Activated naive CD4-positive, alpha-beta T cell treated with anti-CD3 and anti-CD28 coated beads, Interleukin-2, amount 50 U/mL, for 72 hours (primary cell): ENCODE measurements at regions not wholly inside any gene's neighbourhood (a gene's known extent, or its start where the extent isn't known, plus 50 kb on each side); places are given as distances from the start of the nearest gene placed in this dataset.
A peak's percentile ranks its signal among the peaks of the same experiment; 100 is the strongest.

Source experiments
- ATAC-seq, 2 donors: fragments of 150-1000 bp; cut with Tn5 transposase; 2 replicates each; pipeline ENCODE4 v1.10.0; 2021; ENCODE audit warnings: mild to moderate bottlenecking in 2 of 2, moderate library complexity in 2 of 2
- DNase-seq, 2 donors: peaks; one replicate each; pipeline ENCODE4 v3.0.0; 2021 to 2022; ENCODE audit warnings: low spot score in 2 of 2
- H3K27ac Mint-ChIP-seq, 2 donors: one replicate each; pipeline ENCODE4 v1.8.0; 2022; ENCODE audit warnings: mild to moderate bottlenecking in 2 of 2, mixed read lengths in 2 of 2
- H3K36me3 Mint-ChIP-seq, 2 donors: one replicate each; pipeline ENCODE4 v1.8.0; 2022; ENCODE audit warnings: mixed read lengths in 2 of 2
- H3K9me3 Mint-ChIP-seq, 2 donors: one replicate each; pipeline ENCODE4 v1.8.0; 2022; ENCODE audit warnings: mixed read lengths in 2 of 2

- DNase-seq (no peak), ATAC-seq (no peak)
- H3K36me3 Mint-ChIP-seq = no peaks in the 10 kb centered on the region
- peaks cover 0 to 3% of the 10 kb centered on the region in 2 donors for H3K9me3 Mint-ChIP-seq
- no peak overlapping the region for H3K27ac Mint-ChIP-seq
Measured at GRCh38 chr3:168524129-168524528, 428.4 kb upstream of the GOLIM4 start.

DNA sequence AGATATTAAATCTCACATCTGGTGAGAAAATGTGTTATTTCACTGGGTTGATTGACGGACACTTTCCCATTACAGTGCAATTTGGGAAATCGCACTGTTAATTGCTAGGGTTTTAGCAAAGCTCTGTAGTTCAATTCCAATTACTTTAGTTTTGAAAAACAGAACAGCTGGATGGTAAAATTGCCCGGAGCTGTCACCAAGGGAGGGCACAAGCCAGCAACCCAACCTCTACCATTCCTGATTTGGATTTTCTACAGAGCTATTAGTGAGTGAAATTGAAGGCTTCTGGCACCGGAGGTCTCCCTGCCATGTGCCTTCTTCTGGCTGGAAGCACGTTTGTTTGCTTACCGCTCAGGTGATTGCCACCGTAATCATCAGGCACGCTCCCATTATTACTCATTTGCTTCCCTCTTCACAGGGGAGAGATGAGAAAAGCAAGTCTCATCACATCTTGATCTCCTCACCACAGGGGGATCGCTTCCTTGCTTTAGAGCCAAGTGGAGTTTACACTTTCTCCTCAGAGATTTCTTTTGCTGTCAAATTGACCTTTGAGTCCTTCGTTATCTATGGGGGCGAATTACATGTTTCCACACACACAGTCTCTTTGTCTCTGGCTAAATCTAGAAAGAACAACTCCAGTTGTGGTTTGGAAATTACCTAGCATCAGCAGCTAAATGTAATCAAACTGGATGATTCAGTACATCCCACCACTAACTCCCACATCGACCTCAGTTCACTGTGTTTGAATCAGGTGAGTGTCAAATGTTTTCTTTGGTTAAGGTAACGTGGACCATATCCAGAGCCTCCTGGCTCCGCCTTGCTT, 421.7 kb upstream of the GOLIM4 start:
- no peaks in the 10 kb centered on the region for H3K36me3 Mint-ChIP-seq
- no peak for DNase-seq
- H3K27ac Mint-ChIP-seq = no peak overlapping the region
- ATAC-seq = peak in 1 of 2 donors; percentile 20
- H3K9me3 Mint-ChIP-seq = no peaks in the 10 kb centered on the region

DNA sequence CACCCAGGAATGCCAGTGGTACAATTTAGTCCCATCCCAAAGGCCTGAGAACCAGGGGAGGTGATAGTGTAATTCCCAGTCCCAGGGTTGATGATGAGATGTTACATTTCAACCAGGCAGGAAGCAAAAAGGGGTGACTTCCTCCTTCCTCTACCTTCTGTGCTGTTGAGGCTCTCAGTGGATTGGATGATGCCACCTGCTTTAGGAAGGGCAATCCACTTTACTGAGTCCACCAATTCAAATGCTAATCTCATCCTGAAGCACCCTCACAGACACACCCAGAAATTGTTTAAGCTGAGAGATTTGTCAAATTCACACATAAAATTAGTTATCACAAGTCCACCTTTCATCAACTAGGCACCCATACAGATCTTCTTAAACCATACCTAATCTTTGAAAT, 418.5 kb upstream of the GOLIM4 start:
- no peaks in the 10 kb centered on the region for H3K9me3 Mint-ChIP-seq
- ATAC-seq (no peak), DNase-seq (no peak)
- no peak overlapping the region for H3K27ac Mint-ChIP-seq
- no peaks in the 10 kb centered on the region for H3K36me3 Mint-ChIP-seq

DNA sequence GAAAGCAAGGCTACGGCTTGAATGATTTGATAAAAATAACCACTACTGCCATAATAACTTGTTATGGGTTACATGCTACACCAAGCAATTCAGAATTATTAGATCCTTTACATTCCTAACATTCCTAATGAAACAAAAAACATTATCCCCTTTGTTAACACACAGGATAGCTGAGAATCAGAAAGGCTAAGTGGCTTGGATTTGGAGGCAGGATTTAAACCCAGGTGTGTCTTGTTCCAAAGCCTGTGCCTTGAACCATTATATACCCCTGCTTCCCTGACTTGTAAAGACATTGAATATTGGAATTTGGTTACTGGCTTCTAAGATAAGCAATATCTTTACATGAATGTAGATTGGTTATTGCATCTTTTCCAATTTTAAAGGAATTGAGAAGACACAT, 417.1 kb upstream of the GOLIM4 start:
- H3K36me3 Mint-ChIP-seq = no peaks in the 10 kb centered on the region
- DNase-seq = no peak
- no peak for ATAC-seq
- no peaks in the 10 kb centered on the region for H3K9me3 Mint-ChIP-seq
- no peak overlapping the region for H3K27ac Mint-ChIP-seq

- no peak overlapping the region for H3K27ac Mint-ChIP-seq
- H3K9me3 Mint-ChIP-seq = no peaks in the 10 kb centered on the region
- no peak for ATAC-seq
- no peak for DNase-seq
- no peaks in the 10 kb centered on the region for H3K36me3 Mint-ChIP-seq
Measured at GRCh38 chr3:168511428-168512014, 415.8 kb upstream of the GOLIM4 start.

- no peak overlapping the region for H3K27ac Mint-ChIP-seq
- no peaks in the 10 kb centered on the region for H3K9me3 Mint-ChIP-seq
- no peaks in the 10 kb centered on the region for H3K36me3 Mint-ChIP-seq
- ATAC-seq = no peak
- DNase-seq = no peak
Measured at GRCh38 chr3:168506589-168506988, 410.9 kb upstream of the GOLIM4 start.

GRCh38 chr3:168501570-168501969, 405.8 kb upstream of the GOLIM4 start:
- ATAC-seq (no peak), DNase-seq (no peak)
- H3K36me3 Mint-ChIP-seq = no peaks in the 10 kb centered on the region
- H3K9me3 Mint-ChIP-seq = peaks cover 0 to 4% of the 10 kb centered on the region in 2 donors
- H3K27ac Mint-ChIP-seq = no peak overlapping the region

- no peak overlapping the region for H3K27ac Mint-ChIP-seq
- no peak for DNase-seq
- peaks cover 6 to 8% of the 10 kb centered on the region in 2 donors for H3K9me3 Mint-ChIP-seq
- no peaks in the 10 kb centered on the region for H3K36me3 Mint-ChIP-seq
- ATAC-seq = no peak
Measured at GRCh38 chr3:168498194-168498593, 402.5 kb upstream of the GOLIM4 start.

DNA sequence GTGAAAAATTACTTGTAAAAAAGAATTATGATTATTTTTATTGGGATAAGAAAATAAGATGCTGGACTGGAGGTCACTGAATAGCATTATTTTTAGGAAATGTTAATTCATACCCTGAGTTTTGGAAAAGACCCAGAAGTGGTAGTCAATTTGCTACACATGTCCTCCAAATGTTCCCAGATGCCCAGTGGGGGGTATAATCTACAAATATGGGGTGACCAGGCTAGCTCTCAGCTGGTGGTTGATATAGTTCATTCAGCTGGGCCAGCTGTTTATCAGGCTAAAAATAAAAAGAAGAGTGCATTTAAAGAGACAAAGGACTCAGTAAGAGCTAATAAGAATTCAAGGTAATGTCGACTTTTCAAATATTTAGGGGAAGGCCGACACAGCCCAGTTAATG, 402.0 kb upstream of the GOLIM4 start:
- no peaks in the 10 kb centered on the region for H3K36me3 Mint-ChIP-seq
- DNase-seq = no peak
- no peak overlapping the region for H3K27ac Mint-ChIP-seq

GRCh38 chr3:168497183-168497582, 401.5 kb upstream of the GOLIM4 start:
- Mint-ChIP-seq H3K27ac (no peak overlapping the region), H3K36me3 (no peaks in the 10 kb centered on the region), H3K9me3 (peaks cover 6 to 8% of the 10 kb centered on the region in 2 donors)
- no peak for DNase-seq
- ATAC-seq = no peak

More for the DNA sequence above, 402.0 kb upstream of the GOLIM4 start:
- ATAC-seq = no peak
- H3K9me3 Mint-ChIP-seq = peaks cover 6 to 8% of the 10 kb centered on the region in 2 donors

GRCh38 chr3:168495932-168496331, 400.2 kb upstream of the GOLIM4 start:
- ATAC-seq (no peak), DNase-seq (no peak)
- Mint-ChIP-seq H3K27ac (no peak overlapping the region), H3K9me3 (peaks cover 6 to 8% of the 10 kb centered on the region in 2 donors), H3K36me3 (no peaks in the 10 kb centered on the region)

DNA sequence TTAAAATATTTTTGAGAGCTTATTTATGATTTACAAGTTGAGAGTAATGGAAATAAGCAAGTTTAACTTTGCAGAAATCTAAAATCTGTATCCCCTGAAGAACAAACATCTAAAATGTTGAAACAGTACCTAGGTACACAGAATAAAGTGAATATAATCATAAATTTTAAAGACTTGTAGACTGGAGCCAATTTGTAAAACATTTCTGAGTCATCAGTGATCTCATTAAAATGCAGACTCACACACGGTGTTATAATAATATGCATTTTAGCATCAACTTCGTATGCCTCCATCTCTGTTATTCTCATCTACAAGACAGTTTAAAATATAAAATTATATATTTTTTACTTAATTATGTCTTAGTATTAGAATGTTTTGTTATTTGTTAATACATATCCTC, 399.5 kb upstream of the GOLIM4 start:
- Mint-ChIP-seq H3K36me3 (no peaks in the 10 kb centered on the region), H3K9me3 (peaks cover 6 to 8% of the 10 kb centered on the region in 2 donors), H3K27ac (no peak overlapping the region)
- no peak for DNase-seq
- ATAC-seq = no peak

GRCh38 chr3:168493412-168494205, 397.9 kb upstream of the GOLIM4 start:
- Mint-ChIP-seq H3K27ac (no peak overlapping the region), H3K36me3 (no peaks in the 10 kb centered on the region), H3K9me3 (peaks cover 4 to 6% of the 10 kb centered on the region in 2 donors)
- no peak for DNase-seq
- no peak for ATAC-seq

- Mint-ChIP-seq H3K36me3 (no peaks in the 10 kb centered on the region), H3K9me3 (peaks cover 4 to 6% of the 10 kb centered on the region in 2 donors), H3K27ac (no peak overlapping the region)
- DNase-seq (no peak), ATAC-seq (no peak)
Measured at GRCh38 chr3:168490981-168491380, 395.3 kb upstream of the GOLIM4 start.

GRCh38 chr3:168489301-168489700, 393.6 kb upstream of the GOLIM4 start:
- no peak for DNase-seq
- no peak for ATAC-seq
- peaks cover 4 to 6% of the 10 kb centered on the region in 2 donors for H3K9me3 Mint-ChIP-seq
- no peaks in the 10 kb centered on the region for H3K36me3 Mint-ChIP-seq
- no peak overlapping the region for H3K27ac Mint-ChIP-seq

- Mint-ChIP-seq H3K36me3 (no peaks in the 10 kb centered on the region), H3K9me3 (no peaks in the 10 kb centered on the region), H3K27ac (no peak overlapping the region)
- ATAC-seq (no peak), DNase-seq (no peak)
Measured at GRCh38 chr3:168485936-168486335, 390.2 kb upstream of the GOLIM4 start.

DNA sequence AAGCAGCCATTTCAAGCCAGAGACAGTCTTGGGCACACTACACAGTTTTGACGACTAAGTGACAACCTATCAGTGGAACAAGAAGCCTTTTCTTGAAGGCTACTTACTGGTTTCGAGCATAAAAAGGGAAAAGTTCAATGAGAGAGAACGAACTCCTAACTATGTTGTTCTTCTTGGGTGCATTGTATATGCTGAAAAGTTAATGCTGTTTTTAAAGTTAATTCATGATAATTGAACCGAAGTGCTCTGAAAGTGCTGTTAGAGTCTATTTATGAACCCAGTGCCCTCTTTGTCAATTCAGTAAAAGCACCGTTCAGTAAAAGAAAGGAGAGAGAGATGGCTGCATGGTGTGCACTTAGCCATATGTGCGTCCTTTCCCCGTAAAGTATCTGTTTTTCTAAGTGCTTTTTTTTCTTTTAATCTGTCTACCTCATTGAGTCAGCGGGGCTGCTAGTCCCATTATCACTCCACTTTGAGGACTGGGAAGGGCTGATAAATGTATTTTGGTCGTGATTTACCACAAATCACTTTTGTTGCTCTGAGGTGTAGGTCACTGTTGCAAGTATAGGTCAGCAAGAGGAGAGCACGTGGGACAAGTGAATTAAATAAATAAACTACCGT, 380.7 kb upstream of the GOLIM4 start:
- H3K27ac Mint-ChIP-seq = no peak overlapping the region
- H3K36me3 Mint-ChIP-seq = no peaks in the 10 kb centered on the region
- no peaks in the 10 kb centered on the region for H3K9me3 Mint-ChIP-seq
- DNase-seq = no peak
- ATAC-seq = no peak
